H9 (cell line): ENCODE measurements at regions not wholly inside any gene's neighbourhood (a gene's known extent, or its start where the extent isn't known, plus 50 kb on each side); places are given as distances from the start of the nearest gene placed in this dataset.

Experiments used
- DNase-seq: peaks from one replicate; pipeline ENCODE4 v3.0.0-alpha.2; 2017
- H2AFZ ChIP-seq: one replicate; pipeline ENCODE4 v1.6.1; 2013; ENCODE audit warnings: mild to moderate bottlenecking, low read length, control low read depth, moderate library complexity
- H2AK5ac ChIP-seq: 2 replicates; pipeline ENCODE4 v1.6.1; 2013; ENCODE audit warnings: low read length, control low read depth, mixed read lengths; ENCODE audit not compliant: insufficient read length
- H2BK120ac ChIP-seq: one replicate; pipeline ENCODE4 v1.6.1; 2013; ENCODE audit warnings: low read depth, mild to moderate bottlenecking, low read length, control low read depth, inconsistent platforms; ENCODE audit not compliant: poor library complexity, severe bottlenecking
- H2BK12ac ChIP-seq: 2 replicates; pipeline ENCODE4 v1.6.1; 2013; ENCODE audit warnings: low read length, control low read depth, mixed read lengths, low read depth; ENCODE audit not compliant: insufficient read length
- H2BK15ac ChIP-seq: 2 replicates; pipeline ENCODE4 v1.6.1; 2013; ENCODE audit warnings: low read depth, low read length, control low read depth
- H2BK20ac ChIP-seq: one replicate; pipeline ENCODE4 v1.6.1; 2013; ENCODE audit warnings: low read depth, mild to moderate bottlenecking, low read length, control low read depth, inconsistent platforms; ENCODE audit not compliant: poor library complexity, severe bottlenecking
- H2BK5ac ChIP-seq: 2 replicates; pipeline ENCODE4 v1.6.1; 2013; ENCODE audit warnings: low read length, control low read depth, mixed read lengths; ENCODE audit not compliant: insufficient read length
- H3K14ac ChIP-seq: 2 replicates; pipeline ENCODE4 v1.6.1; 2013; ENCODE audit warnings: low read length, control low read depth; ENCODE audit not compliant: insufficient read depth
- H3K18ac ChIP-seq: 2 replicates; pipeline ENCODE4 v1.6.1; 2013; ENCODE audit warnings: low read depth, mild to moderate bottlenecking, mixed read lengths, low read length, control low read depth; ENCODE audit not compliant: insufficient read length
- H3K23ac ChIP-seq: 2 replicates; pipeline ENCODE4 v1.6.1; 2013; ENCODE audit warnings: low read length, control low read depth, mixed read lengths, low read depth; ENCODE audit not compliant: insufficient read length
- H3K23me2 ChIP-seq: 2 replicates; pipeline ENCODE4 v1.6.1; 2013; ENCODE audit warnings: low read depth, mild to moderate bottlenecking, mixed read lengths, low read length, control low read depth; ENCODE audit not compliant: insufficient read length, poor library complexity, severe bottlenecking
- H3K27ac ChIP-seq: 2 replicates; pipeline ENCODE4 v1.5.1; 2013; ENCODE audit warnings: low read length, control low read depth, mixed read lengths, low read depth; ENCODE audit not compliant: insufficient read length
- H3K27me3 ChIP-seq: 2 replicates; pipeline ENCODE4 v1.6.1; 2013; ENCODE audit warnings: low read length, control low read depth, inconsistent platforms; ENCODE audit not compliant: insufficient read depth
- H3K4ac ChIP-seq: 2 replicates; pipeline ENCODE4 v1.6.1; 2013; ENCODE audit warnings: low read depth, mild to moderate bottlenecking, control low read depth, inconsistent platforms, low read length, moderate library complexity
- H3K4me1 ChIP-seq: 2 replicates; pipeline ENCODE4 v1.6.1; 2013; ENCODE audit warnings: low read length, control low read depth, inconsistent platforms; ENCODE audit not compliant: insufficient read depth
- H3K4me2 ChIP-seq: 2 replicates; pipeline ENCODE4 v1.6.1; 2013; ENCODE audit warnings: low read length, control low read depth, mixed read lengths; ENCODE audit not compliant: insufficient read length, insufficient read depth
- H3K56ac ChIP-seq: 2 replicates; pipeline ENCODE4 v1.6.1; 2013; ENCODE audit warnings: low read depth, mild to moderate bottlenecking, mixed read lengths, low read length, control low read depth; ENCODE audit not compliant: insufficient read length
- H3K79me1 ChIP-seq: 2 replicates; pipeline ENCODE4 v1.6.1; 2013; ENCODE audit warnings: low read depth, mild to moderate bottlenecking, moderate library complexity, low read length, control low read depth, inconsistent platforms; ENCODE audit not compliant: insufficient read depth, poor library complexity, severe bottlenecking
- H3K79me2 ChIP-seq: 2 replicates; pipeline ENCODE4 v1.6.1; 2013; ENCODE audit warnings: low read length, control low read depth, inconsistent platforms; ENCODE audit not compliant: insufficient read depth
- H3K9ac ChIP-seq: 2 replicates; pipeline ENCODE4 v1.6.1; 2013; ENCODE audit warnings: low read length, control low read depth, mixed read lengths; ENCODE audit not compliant: insufficient read length; ENCODE audit errors: extremely low read depth
- H3K9me3 ChIP-seq: one replicate; pipeline ENCODE4 v1.6.1; 2013; ENCODE audit warnings: low read depth, low read length, inconsistent platforms; ENCODE audit not compliant: control insufficient read depth
- H3T11ph ChIP-seq: one replicate; pipeline ENCODE4 v1.6.1; 2013; ENCODE audit warnings: mild to moderate bottlenecking, low read length, control low read depth, inconsistent platforms
- H4K20me1 ChIP-seq: one replicate; pipeline ENCODE4 v1.6.1; 2013; ENCODE audit not compliant: control insufficient read depth, insufficient read length, insufficient read depth
- H4K5ac ChIP-seq: 2 replicates; pipeline ENCODE4 v1.6.1; 2013; ENCODE audit warnings: low read depth, mild to moderate bottlenecking, mixed read lengths, low read length, control low read depth; ENCODE audit not compliant: insufficient read length
- H4K8ac ChIP-seq: replicated peaks from 2 replicates; pipeline ENCODE4 v1.6.1; 2013; ENCODE audit warnings: low read length, control low read depth, mixed read lengths, low read depth; ENCODE audit not compliant: insufficient read length
- H4K91ac ChIP-seq: 2 replicates; pipeline ENCODE4 v1.6.1; 2013; ENCODE audit warnings: low read depth, mild to moderate bottlenecking, moderate library complexity, mixed read lengths, low read length, control low read depth; ENCODE audit not compliant: insufficient read length
- H3K27ac Mint-ChIP-seq, 3 experiments: 2 replicates in 2 of 3; 3 replicates in 1 of 3; pipeline ENCODE4 v1.8.0; 2020 to 2021; ENCODE audit warnings: mixed read lengths in 3 of 3, mild to moderate bottlenecking in 1 of 3, moderate library complexity in 1 of 3
- H3K27me3 Mint-ChIP-seq: 2 replicates; pipeline ENCODE4 v1.8.0; 2021; ENCODE audit warnings: low read depth, mild to moderate bottlenecking, moderate library complexity, mixed read lengths
- H3K36me3 Mint-ChIP-seq, 3 experiments: 2 replicates in 2 of 3; 3 replicates in 1 of 3; pipeline ENCODE4 v1.8.0; 2020 to 2021; ENCODE audit warnings: low read depth in 3 of 3, mixed read lengths in 3 of 3; ENCODE audit not compliant: insufficient read depth in 1 of 3
- H3K4me1 Mint-ChIP-seq, 2 experiments: 2 replicates each; pipeline ENCODE4 v1.8.0; 2020; ENCODE audit warnings: mixed read lengths in 2 of 2
- H3K4me3 Mint-ChIP-seq, 2 experiments: 2 replicates in 1 of 2; 3 replicates in 1 of 2; pipeline ENCODE4 v1.8.0; 2020 to 2021; ENCODE audit warnings: mild to moderate bottlenecking in 2 of 2, mixed read lengths in 2 of 2, moderate library complexity in 1 of 2
- H3K9me3 Mint-ChIP-seq, 2 experiments: 2 replicates in 1 of 2; 3 replicates in 1 of 2; pipeline ENCODE4 v1.8.0; 2020; ENCODE audit warnings: mild to moderate bottlenecking in 2 of 2, mixed read lengths in 2 of 2, moderate library complexity in 1 of 2
- WGBS: extraction: QIAGEN DNeasy Blood & Tissue Kit; methylation state at CpG from one replicate; pipeline ENCODE4 v1.1.7; 2013; ENCODE audit warnings: missing lambda C conversion rate, low lambda C conversion rate, mixed read lengths; ENCODE audit not compliant: insufficient read length; ENCODE audit errors: extremely low coverage; 5-methylcytosine and 5-hydroxymethylcytosine counted together
- TF ChIP-seq, protein P1 (sequence below): fragments of 200-600 bp; sonication (generic); conservative IDR thresholded peaks from 3 replicates; pipeline ENCODE4 v1.8.0; 2021; ENCODE audit warnings: antibody characterized with exemption, mild to moderate bottlenecking

DNA sequence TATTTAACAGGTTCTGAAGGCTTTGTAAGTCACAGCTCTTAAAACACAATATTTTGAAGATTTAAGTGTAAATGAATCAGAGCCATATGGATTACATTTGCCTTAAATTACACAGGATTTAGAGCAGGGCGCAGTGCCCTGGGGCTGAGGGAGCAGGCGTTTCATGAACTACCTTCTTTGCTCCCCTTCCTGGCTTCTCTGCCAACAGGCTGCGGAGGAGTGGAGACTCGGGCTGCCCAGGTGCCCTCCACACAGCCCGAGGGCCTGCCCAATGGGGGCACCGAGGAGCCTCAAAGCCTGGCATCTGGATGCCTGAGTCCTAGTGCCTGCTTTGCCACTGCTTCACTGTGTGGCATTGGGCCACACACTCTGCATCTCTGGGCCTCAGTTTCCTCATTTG is 90.6 kb upstream of the HAND1 start:
- Histone ChIP-seq H3K9me3 (no peaks in the 10 kb centered on the region), H2AFZ (no peak overlapping the region), H3K79me1 (no peaks in the 10 kb centered on the region), H4K8ac (no peak overlapping the region), H2AK5ac (no peak overlapping the region), H3K56ac (no peak overlapping the region), H3K9ac (no peak overlapping the region), H4K91ac (no peak overlapping the region), H2BK12ac (no peak overlapping the region), H3K4ac (no peak overlapping the region), H3K14ac (no peak overlapping the region), H3K18ac (no peak overlapping the region), H2BK20ac (no peak overlapping the region), H4K20me1 (no peaks in the 10 kb centered on the region), H2BK15ac (no peak overlapping the region), H4K5ac (no peak overlapping the region), H3K27me3 (no peaks in the 10 kb centered on the region), H3K79me2 (no peaks in the 10 kb centered on the region), H3K23me2 (no peaks in the 10 kb centered on the region), H3K4me1 (peaks cover 2% of the 10 kb centered on the region; the same call in 1 of the 2 replicates), H2BK5ac (no peak overlapping the region), H3K27ac (no peak overlapping the region), H3K4me2 (no peak overlapping the region), H3K23ac (no peak overlapping the region), H3T11ph (no peak overlapping the region), H2BK120ac (no peak overlapping the region)
- peaks cover 3% of the 10 kb centered on the region; the same call in 1 of the 2 replicates for H3K27me3 Mint-ChIP-seq
- peaks cover 12 to 20% of the 10 kb centered on the region in 2 experiments for H3K4me1 Mint-ChIP-seq
- H3K9me3 Mint-ChIP-seq = no peaks in the 10 kb centered on the region
- no peaks in the 10 kb centered on the region for H3K36me3 Mint-ChIP-seq
- WGBS = no CpG with 5 or more reads among the region's 6 CpGs
- no peak for DNase-seq
- TF ChIP-seq, protein P1, sequence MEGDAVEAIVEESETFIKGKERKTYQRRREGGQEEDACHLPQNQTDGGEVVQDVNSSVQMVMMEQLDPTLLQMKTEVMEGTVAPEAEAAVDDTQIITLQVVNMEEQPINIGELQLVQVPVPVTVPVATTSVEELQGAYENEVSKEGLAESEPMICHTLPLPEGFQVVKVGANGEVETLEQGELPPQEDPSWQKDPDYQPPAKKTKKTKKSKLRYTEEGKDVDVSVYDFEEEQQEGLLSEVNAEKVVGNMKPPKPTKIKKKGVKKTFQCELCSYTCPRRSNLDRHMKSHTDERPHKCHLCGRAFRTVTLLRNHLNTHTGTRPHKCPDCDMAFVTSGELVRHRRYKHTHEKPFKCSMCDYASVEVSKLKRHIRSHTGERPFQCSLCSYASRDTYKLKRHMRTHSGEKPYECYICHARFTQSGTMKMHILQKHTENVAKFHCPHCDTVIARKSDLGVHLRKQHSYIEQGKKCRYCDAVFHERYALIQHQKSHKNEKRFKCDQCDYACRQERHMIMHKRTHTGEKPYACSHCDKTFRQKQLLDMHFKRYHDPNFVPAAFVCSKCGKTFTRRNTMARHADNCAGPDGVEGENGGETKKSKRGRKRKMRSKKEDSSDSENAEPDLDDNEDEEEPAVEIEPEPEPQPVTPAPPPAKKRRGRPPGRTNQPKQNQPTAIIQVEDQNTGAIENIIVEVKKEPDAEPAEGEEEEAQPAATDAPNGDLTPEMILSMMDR = no peak
- H3K27ac Mint-ChIP-seq = no peak overlapping the region
- no peak overlapping the region for H3K4me3 Mint-ChIP-seq
